HG03039 (cell line): ENCODE measurements at regions not wholly inside any gene's neighbourhood (a gene's known extent, or its start where the extent isn't known, plus 50 kb on each side); places are given as distances from the start of the nearest gene placed in this dataset.
"Not testable (repeated sequence)": the region's sequence is repeated elsewhere in the genome, so short reads cannot be mapped to it uniquely, and the experiment has no call there.

ENCODE experiments used
- ATAC-seq: cut with Tn5 transposase; IDR thresholded peaks from one replicate; pipeline ENCODE4 v1.9.1; 2021; ENCODE audit warnings: mild to moderate bottlenecking, moderate library complexity; ENCODE audit not compliant: unreplicated experiment

DNA sequence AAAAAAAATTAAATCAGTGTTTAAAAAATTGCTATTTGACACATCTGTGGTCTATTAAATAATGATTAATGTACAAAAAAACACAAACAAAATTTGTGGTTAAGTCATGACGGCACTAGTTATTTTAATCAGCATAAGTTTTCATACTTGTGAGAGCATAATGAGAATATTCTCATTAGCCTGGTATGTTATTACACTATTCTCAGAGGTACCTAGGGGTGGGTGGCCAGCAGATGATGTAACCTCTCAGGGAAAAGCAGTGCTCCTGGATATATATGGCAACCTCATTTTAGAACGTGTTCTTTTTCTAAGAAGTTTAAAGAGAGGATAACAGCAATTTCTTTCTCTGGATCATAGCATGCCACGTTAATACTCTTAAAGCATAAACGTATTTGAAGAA lies 109.2 kb downstream of the GJA1 start:
- no peak for ATAC-seq

DNA sequence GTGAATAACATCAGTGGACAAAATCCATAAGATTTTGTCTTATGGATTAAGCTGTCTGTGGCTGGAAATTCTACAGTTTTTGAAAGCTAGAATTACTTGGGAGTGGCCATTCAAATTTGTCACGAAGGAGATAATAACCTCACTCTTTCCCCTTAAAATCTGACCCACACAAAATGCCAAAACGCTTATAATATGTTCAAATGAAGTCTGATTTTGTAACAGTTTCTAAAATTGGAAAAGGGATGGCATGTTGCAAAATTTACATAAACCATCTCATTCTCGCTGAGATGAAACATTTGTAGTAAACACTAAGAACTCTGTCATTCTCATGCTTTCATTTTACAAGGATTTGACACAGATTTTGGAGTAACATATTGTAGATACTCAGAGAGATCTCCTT lies 112.7 kb downstream of the GJA1 start:
- ATAC-seq, result no peak

GRCh38 chr6:121549736-121550135 lies 114.3 kb downstream of the GJA1 start:
- ATAC-seq, result no peak

GRCh38 chr6:121550491-121551010 lies 115.1 kb downstream of the GJA1 start:
- ATAC-seq, result no peak

- ATAC-seq, result no peak
These were observed 119.8 kb downstream of the GJA1 start for GRCh38 chr6:121555201-121555600.

GRCh38 chr6:121556149-121556548 lies 120.7 kb downstream of the GJA1 start:
- ATAC-seq, result not testable (repeated sequence)

GRCh38 chr6:121557146-121557940 lies 121.9 kb downstream of the GJA1 start:
- no peak for ATAC-seq

- ATAC-seq, result no peak
These were observed 124.3 kb downstream of the GJA1 start for GRCh38 chr6:121559611-121560269.

DNA sequence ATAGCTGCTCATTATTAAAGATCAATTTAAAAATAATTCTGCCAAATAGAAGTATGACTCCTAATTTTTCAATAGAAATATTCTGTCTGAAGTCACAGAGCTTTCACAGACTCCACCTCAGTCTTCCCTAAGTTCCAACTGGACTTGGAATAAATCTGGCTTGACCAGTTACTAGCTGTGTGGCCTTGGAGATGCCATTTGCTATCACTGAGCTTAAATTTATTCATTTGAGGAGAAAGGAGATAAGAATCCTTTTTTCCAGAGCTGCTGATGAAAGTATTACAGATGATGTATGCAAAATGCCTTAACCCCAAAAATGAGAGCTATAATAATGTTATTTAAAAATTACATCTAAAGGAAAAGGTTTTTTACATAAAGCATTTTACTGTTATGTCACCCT lies 125.0 kb downstream of the GJA1 start:
- ATAC-seq, result no peak

DNA sequence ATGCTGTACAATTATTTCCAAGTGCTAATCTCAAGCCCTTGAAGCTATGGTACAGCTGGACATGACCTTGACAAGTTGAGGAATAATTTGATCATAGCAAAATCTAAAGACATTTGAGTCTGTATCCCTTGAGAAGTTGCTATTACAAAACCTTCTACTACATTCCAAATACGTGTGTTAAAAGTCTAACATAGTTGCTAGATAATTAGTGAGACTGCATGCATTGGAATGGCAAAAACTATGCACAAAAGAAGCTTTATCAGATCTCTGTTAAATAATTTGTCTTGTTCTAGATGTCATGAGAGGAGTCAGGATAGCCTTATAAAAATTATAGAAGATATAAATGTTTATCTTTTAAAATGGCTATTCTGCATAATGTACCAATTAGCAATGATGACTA lies 127.8 kb downstream of the GJA1 start:
- ATAC-seq, result no peak

DNA sequence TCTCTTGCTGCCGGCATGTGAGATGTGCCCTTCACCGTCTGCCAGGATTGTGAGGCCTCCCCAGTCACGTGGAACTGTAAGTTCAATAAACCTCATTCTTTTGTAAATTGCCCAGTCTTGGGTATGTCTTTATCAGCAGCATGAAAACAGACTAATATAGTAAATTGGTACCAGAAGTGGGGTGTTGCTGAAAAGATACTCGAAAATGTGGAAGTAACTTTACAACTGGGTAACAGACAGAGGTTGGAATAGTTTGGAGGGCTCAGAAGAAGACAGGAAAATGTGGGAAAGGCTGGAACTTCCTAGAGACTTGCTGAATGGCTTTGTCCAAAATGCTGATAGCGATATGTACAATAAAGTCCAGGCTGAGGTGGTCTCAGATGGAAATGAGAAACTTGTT lies 129.1 kb downstream of the GJA1 start:
- not testable (repeated sequence) for ATAC-seq

DNA sequence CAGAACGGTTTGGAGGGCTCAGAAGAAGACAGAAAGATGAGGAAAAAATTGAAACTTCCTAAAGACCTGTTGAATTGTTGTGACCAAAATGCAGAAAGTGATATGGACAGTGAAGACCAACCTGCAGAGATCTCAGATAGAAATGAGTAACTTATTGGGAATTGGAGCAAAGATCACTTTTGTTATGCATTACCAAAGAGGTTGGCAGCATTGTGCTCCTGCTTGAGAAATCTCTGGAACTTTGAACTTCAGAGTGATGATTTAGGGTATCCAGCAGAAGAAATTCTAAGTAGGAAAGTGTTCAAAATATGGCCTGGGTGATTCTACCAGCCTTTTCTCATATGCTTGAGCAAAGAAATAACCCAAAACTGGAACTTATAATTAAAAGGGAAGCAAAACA lies 136.0 kb downstream of the GJA1 start:
- no peak for ATAC-seq

- no peak for ATAC-seq
These were observed 138.0 kb downstream of the GJA1 start for GRCh38 chr6:121573481-121573880.

DNA sequence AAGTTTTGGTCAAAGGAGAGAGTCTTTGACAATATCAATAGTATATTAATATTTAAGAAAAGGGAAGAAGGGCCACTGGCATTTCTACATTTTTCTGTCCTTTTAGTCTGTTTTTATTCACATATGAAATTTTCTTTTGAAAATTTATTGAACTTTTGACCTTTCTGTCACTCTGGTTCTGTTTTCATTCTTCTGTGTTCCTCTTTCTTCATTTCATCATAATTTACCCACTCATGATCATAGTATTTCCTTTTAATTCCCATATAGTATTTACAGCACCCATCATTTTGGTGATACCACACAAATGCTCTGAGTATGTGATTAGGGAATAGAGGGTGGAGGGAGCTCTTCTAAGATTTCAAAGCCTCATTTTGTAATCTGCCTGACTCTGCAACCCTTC lies 142.8 kb downstream of the GJA1 start:
- no peak for ATAC-seq

DNA sequence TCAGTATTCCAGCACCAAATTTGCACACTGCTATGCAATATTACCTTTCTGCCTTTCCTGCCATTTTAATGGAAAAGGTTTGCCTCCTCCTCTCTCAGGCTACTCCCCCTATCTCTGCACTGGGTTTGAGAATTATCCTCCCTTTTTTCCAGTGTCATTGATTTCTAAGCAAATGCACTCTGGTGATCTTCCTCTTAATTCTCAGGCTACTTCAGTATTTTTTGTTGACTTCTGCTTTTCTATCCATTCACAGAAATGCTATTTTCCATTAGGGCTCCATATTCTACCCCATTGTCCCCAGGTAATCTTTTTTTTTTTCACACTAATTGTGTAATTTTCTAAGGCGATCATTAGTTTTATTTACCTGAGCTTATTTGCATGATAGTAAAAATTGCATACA lies 144.0 kb downstream of the GJA1 start:
- no peak for ATAC-seq

DNA sequence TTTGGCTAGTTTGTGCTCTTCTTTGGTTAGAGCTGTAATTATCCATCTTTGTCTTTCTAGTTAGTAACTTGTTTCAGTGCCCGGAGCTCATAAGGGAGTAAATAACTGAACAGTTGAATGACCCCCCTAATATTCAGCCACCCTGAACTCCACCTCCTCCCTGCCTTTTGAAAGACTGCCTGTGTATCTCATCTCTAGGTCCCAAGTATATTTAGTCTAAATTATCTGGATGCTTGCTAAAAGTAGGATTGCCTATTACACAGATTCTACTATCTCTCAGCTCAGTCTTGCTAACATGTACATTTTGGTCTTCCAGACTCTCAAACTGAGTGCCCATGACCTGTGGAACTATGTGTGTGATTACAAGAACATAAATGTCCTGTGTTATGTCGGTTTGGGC lies 145.9 kb downstream of the GJA1 start:
- ATAC-seq, result no peak

DNA sequence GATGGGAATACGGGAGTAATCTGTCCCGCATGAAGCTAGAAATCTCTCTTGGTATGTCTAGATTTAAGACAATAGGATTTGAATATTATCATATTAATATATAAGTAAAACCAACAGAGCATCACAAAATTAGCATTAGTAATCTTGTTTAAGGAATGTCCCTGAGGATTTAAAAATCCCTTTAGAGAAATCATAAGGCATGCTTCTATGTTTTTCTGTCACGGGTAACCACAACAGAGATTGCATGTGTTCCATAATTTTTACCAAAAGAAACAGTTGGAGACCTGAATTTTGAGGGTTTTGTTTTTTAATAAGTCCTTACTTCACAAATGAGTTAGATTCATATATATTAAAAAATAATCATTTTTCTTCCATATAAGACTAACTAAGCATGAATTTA lies 146.8 kb downstream of the GJA1 start:
- no peak for ATAC-seq

- ATAC-seq, result no peak
These were observed 149.3 kb downstream of the GJA1 start for GRCh38 chr6:121584586-121585369.

GRCh38 chr6:121590438-121590837 lies 155.0 kb downstream of the GJA1 start:
- ATAC-seq, result no peak

GRCh38 chr6:121590916-121591315 lies 155.5 kb downstream of the GJA1 start:
- no peak for ATAC-seq

DNA sequence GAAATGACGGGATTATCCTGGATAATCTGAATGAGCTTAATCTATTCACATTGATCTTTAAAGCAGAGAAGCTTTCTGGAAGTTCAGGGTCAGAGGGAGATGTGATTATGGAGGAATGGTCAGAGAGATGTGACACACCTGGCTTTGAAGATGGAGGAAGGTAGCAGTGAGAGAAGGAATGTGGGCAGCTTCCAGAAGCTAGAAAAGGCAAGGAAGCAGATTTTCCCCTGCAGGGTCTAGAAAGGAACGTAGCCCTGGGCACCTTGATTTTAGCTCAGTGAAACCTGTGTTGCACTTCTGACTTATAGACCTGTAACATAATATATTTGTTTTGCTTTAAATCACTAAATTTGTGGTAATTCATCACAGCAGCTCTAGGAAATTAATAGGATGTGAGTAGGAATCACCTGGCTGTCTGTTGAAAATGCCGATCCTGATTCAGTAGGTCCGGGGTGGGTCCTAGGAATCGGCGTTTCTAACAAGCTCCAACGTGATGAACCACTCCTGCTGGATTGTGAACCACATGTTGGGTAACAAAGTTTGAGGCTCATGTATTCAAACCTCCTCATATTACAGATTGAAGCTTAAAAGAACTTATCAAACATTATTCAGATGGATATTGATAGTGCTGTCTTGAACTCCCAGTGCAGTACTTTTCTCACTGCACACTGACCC lies 157.0 kb downstream of the GJA1 start:
- no peak for ATAC-seq
